H9 (cell line): ENCODE measurements at regions not wholly inside any gene's neighbourhood (a gene's known extent, or its start where the extent isn't known, plus 50 kb on each side); places are given as distances from the start of the nearest gene placed in this dataset.

Source experiments
- DNase-seq: peaks from one replicate; pipeline ENCODE4 v3.0.0-alpha.2; 2017
- H2AFZ ChIP-seq: one replicate; pipeline ENCODE4 v1.6.1; 2013; ENCODE audit warnings: mild to moderate bottlenecking, low read length, control low read depth, moderate library complexity
- H2AK5ac ChIP-seq: 2 replicates; pipeline ENCODE4 v1.6.1; 2013; ENCODE audit warnings: low read length, control low read depth, mixed read lengths; ENCODE audit not compliant: insufficient read length
- H2BK120ac ChIP-seq: one replicate; pipeline ENCODE4 v1.6.1; 2013; ENCODE audit warnings: low read depth, mild to moderate bottlenecking, low read length, control low read depth, inconsistent platforms; ENCODE audit not compliant: poor library complexity, severe bottlenecking
- H2BK12ac ChIP-seq: 2 replicates; pipeline ENCODE4 v1.6.1; 2013; ENCODE audit warnings: low read length, control low read depth, mixed read lengths, low read depth; ENCODE audit not compliant: insufficient read length
- H2BK15ac ChIP-seq: 2 replicates; pipeline ENCODE4 v1.6.1; 2013; ENCODE audit warnings: low read depth, low read length, control low read depth
- H2BK20ac ChIP-seq: one replicate; pipeline ENCODE4 v1.6.1; 2013; ENCODE audit warnings: low read depth, mild to moderate bottlenecking, low read length, control low read depth, inconsistent platforms; ENCODE audit not compliant: poor library complexity, severe bottlenecking
- H2BK5ac ChIP-seq: 2 replicates; pipeline ENCODE4 v1.6.1; 2013; ENCODE audit warnings: low read length, control low read depth, mixed read lengths; ENCODE audit not compliant: insufficient read length
- H3K14ac ChIP-seq: 2 replicates; pipeline ENCODE4 v1.6.1; 2013; ENCODE audit warnings: low read length, control low read depth; ENCODE audit not compliant: insufficient read depth
- H3K18ac ChIP-seq: 2 replicates; pipeline ENCODE4 v1.6.1; 2013; ENCODE audit warnings: low read depth, mild to moderate bottlenecking, mixed read lengths, low read length, control low read depth; ENCODE audit not compliant: insufficient read length
- H3K23ac ChIP-seq: 2 replicates; pipeline ENCODE4 v1.6.1; 2013; ENCODE audit warnings: low read length, control low read depth, mixed read lengths, low read depth; ENCODE audit not compliant: insufficient read length
- H3K23me2 ChIP-seq: 2 replicates; pipeline ENCODE4 v1.6.1; 2013; ENCODE audit warnings: low read depth, mild to moderate bottlenecking, mixed read lengths, low read length, control low read depth; ENCODE audit not compliant: insufficient read length, poor library complexity, severe bottlenecking
- H3K27ac ChIP-seq: 2 replicates; pipeline ENCODE4 v1.5.1; 2013; ENCODE audit warnings: low read length, control low read depth, mixed read lengths, low read depth; ENCODE audit not compliant: insufficient read length
- H3K27me3 ChIP-seq: 2 replicates; pipeline ENCODE4 v1.6.1; 2013; ENCODE audit warnings: low read length, control low read depth, inconsistent platforms; ENCODE audit not compliant: insufficient read depth
- H3K4ac ChIP-seq: 2 replicates; pipeline ENCODE4 v1.6.1; 2013; ENCODE audit warnings: low read depth, mild to moderate bottlenecking, control low read depth, inconsistent platforms, low read length, moderate library complexity
- H3K4me1 ChIP-seq: 2 replicates; pipeline ENCODE4 v1.6.1; 2013; ENCODE audit warnings: low read length, control low read depth, inconsistent platforms; ENCODE audit not compliant: insufficient read depth
- H3K4me2 ChIP-seq: 2 replicates; pipeline ENCODE4 v1.6.1; 2013; ENCODE audit warnings: low read length, control low read depth, mixed read lengths; ENCODE audit not compliant: insufficient read length, insufficient read depth
- H3K56ac ChIP-seq: 2 replicates; pipeline ENCODE4 v1.6.1; 2013; ENCODE audit warnings: low read depth, mild to moderate bottlenecking, mixed read lengths, low read length, control low read depth; ENCODE audit not compliant: insufficient read length
- H3K79me1 ChIP-seq: 2 replicates; pipeline ENCODE4 v1.6.1; 2013; ENCODE audit warnings: low read depth, mild to moderate bottlenecking, moderate library complexity, low read length, control low read depth, inconsistent platforms; ENCODE audit not compliant: insufficient read depth, poor library complexity, severe bottlenecking
- H3K79me2 ChIP-seq: 2 replicates; pipeline ENCODE4 v1.6.1; 2013; ENCODE audit warnings: low read length, control low read depth, inconsistent platforms; ENCODE audit not compliant: insufficient read depth
- H3K9ac ChIP-seq: 2 replicates; pipeline ENCODE4 v1.6.1; 2013; ENCODE audit warnings: low read length, control low read depth, mixed read lengths; ENCODE audit not compliant: insufficient read length; ENCODE audit errors: extremely low read depth
- H3K9me3 ChIP-seq: one replicate; pipeline ENCODE4 v1.6.1; 2013; ENCODE audit warnings: low read depth, low read length, inconsistent platforms; ENCODE audit not compliant: control insufficient read depth
- H3T11ph ChIP-seq: one replicate; pipeline ENCODE4 v1.6.1; 2013; ENCODE audit warnings: mild to moderate bottlenecking, low read length, control low read depth, inconsistent platforms
- H4K20me1 ChIP-seq: one replicate; pipeline ENCODE4 v1.6.1; 2013; ENCODE audit not compliant: control insufficient read depth, insufficient read length, insufficient read depth
- H4K5ac ChIP-seq: 2 replicates; pipeline ENCODE4 v1.6.1; 2013; ENCODE audit warnings: low read depth, mild to moderate bottlenecking, mixed read lengths, low read length, control low read depth; ENCODE audit not compliant: insufficient read length
- H4K8ac ChIP-seq: replicated peaks from 2 replicates; pipeline ENCODE4 v1.6.1; 2013; ENCODE audit warnings: low read length, control low read depth, mixed read lengths, low read depth; ENCODE audit not compliant: insufficient read length
- H4K91ac ChIP-seq: 2 replicates; pipeline ENCODE4 v1.6.1; 2013; ENCODE audit warnings: low read depth, mild to moderate bottlenecking, moderate library complexity, mixed read lengths, low read length, control low read depth; ENCODE audit not compliant: insufficient read length
- H3K27ac Mint-ChIP-seq, 3 experiments: 2 replicates in 2 of 3; 3 replicates in 1 of 3; pipeline ENCODE4 v1.8.0; 2020 to 2021; ENCODE audit warnings: mixed read lengths in 3 of 3, mild to moderate bottlenecking in 1 of 3, moderate library complexity in 1 of 3
- H3K27me3 Mint-ChIP-seq: 2 replicates; pipeline ENCODE4 v1.8.0; 2021; ENCODE audit warnings: low read depth, mild to moderate bottlenecking, moderate library complexity, mixed read lengths
- H3K36me3 Mint-ChIP-seq, 3 experiments: 2 replicates in 2 of 3; 3 replicates in 1 of 3; pipeline ENCODE4 v1.8.0; 2020 to 2021; ENCODE audit warnings: low read depth in 3 of 3, mixed read lengths in 3 of 3; ENCODE audit not compliant: insufficient read depth in 1 of 3
- H3K4me1 Mint-ChIP-seq, 2 experiments: 2 replicates each; pipeline ENCODE4 v1.8.0; 2020; ENCODE audit warnings: mixed read lengths in 2 of 2
- H3K4me3 Mint-ChIP-seq, 2 experiments: 2 replicates in 1 of 2; 3 replicates in 1 of 2; pipeline ENCODE4 v1.8.0; 2020 to 2021; ENCODE audit warnings: mild to moderate bottlenecking in 2 of 2, mixed read lengths in 2 of 2, moderate library complexity in 1 of 2
- H3K9me3 Mint-ChIP-seq, 2 experiments: 2 replicates in 1 of 2; 3 replicates in 1 of 2; pipeline ENCODE4 v1.8.0; 2020; ENCODE audit warnings: mild to moderate bottlenecking in 2 of 2, mixed read lengths in 2 of 2, moderate library complexity in 1 of 2
- whole genome bisulfite sequencing: extraction: QIAGEN DNeasy Blood & Tissue Kit; methylation state at CpG from one replicate; pipeline ENCODE4 v1.1.7; 2013; ENCODE audit warnings: missing lambda C conversion rate, low lambda C conversion rate, mixed read lengths; ENCODE audit not compliant: insufficient read length; ENCODE audit errors: extremely low coverage; 5-methylcytosine and 5-hydroxymethylcytosine counted together
- TF ChIP-seq, protein P1 (sequence below): fragments of 200-600 bp; sonication (generic); conservative IDR thresholded peaks from 3 replicates; pipeline ENCODE4 v1.8.0; 2021; ENCODE audit warnings: antibody characterized with exemption, mild to moderate bottlenecking

DNA sequence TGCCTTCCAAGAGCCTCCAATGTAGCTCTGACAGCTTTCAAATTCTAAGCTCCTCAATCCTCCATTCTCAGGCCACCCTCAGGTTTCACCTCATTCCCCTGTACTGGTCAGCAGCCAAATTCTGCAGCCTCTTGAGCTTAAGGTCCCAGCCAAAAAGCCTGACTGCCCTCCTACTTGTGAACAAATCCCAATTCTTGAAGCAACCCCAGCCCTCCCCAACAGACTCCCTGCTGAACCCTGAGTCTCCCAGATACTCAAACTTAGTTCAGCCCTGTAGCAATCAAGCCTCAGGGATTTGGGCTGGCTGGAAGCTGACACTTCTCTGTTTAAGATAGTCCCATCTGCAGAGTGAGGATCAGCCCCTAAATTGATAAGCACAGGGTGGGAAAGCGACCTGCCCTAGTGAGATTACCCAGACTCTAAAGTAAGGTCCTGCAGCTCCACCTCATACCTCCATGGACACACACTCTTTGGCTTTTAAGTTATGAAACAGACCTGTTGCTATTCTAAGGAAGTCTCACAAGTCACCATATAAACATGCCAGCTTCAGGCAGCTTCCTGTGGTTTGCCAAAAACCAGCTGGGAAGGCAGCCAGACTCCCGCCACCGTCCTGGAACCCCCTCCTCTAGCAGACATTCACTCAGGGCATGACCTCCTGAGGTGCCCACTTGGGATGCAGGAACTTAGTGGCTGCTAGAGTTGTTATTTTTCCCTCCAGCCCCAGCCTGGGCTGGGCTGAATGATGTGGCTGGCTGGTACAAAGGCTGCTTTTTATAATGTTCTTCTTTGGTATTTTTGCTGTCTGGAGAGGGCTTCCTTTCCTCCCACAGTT is 82.5 kb upstream of the PICALM start:
- Histone ChIP-seq H3K23ac (no peak overlapping the region), H3K79me2 (no peaks in the 10 kb centered on the region), H3T11ph (no peak overlapping the region), H3K9ac (no peak overlapping the region), H2BK5ac (no peak overlapping the region), H3K27me3 (no peaks in the 10 kb centered on the region), H3K27ac (no peak overlapping the region), H2BK20ac (no peak overlapping the region), H3K4me2 (no peak overlapping the region), H2BK12ac (no peak overlapping the region), H4K5ac (no peak overlapping the region), H2BK15ac (no peak overlapping the region), H3K4ac (no peak overlapping the region), H3K9me3 (no peaks in the 10 kb centered on the region), H2AK5ac (no peak overlapping the region), H3K56ac (no peak overlapping the region), H2BK120ac (no peak overlapping the region), H3K14ac (no peak overlapping the region), H3K18ac (no peak overlapping the region), H3K23me2 (no peaks in the 10 kb centered on the region), H2AFZ (no peak overlapping the region), H3K4me1 (peaks cover 4% of the 10 kb centered on the region; the same call in 1 of the 2 replicates), H4K20me1 (no peaks in the 10 kb centered on the region), H3K79me1 (no peaks in the 10 kb centered on the region), H4K91ac (no peak overlapping the region), H4K8ac (no peak overlapping the region)
- Mint-ChIP-seq H3K36me3 (no peaks in the 10 kb centered on the region), H3K27me3 (peaks cover 10% of the 10 kb centered on the region), H3K4me1 (peaks cover 22 to 32% of the 10 kb centered on the region in 2 experiments), H3K4me3 (no peak overlapping the region), H3K9me3 (no peaks in the 10 kb centered on the region), H3K27ac (no peak overlapping the region; a peak in 1 of 7 replicates)
- WGBS, result no CpG with 5 or more reads among the region's 3 CpGs
- TF ChIP-seq, protein P1, sequence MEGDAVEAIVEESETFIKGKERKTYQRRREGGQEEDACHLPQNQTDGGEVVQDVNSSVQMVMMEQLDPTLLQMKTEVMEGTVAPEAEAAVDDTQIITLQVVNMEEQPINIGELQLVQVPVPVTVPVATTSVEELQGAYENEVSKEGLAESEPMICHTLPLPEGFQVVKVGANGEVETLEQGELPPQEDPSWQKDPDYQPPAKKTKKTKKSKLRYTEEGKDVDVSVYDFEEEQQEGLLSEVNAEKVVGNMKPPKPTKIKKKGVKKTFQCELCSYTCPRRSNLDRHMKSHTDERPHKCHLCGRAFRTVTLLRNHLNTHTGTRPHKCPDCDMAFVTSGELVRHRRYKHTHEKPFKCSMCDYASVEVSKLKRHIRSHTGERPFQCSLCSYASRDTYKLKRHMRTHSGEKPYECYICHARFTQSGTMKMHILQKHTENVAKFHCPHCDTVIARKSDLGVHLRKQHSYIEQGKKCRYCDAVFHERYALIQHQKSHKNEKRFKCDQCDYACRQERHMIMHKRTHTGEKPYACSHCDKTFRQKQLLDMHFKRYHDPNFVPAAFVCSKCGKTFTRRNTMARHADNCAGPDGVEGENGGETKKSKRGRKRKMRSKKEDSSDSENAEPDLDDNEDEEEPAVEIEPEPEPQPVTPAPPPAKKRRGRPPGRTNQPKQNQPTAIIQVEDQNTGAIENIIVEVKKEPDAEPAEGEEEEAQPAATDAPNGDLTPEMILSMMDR, result no peak
- DNase-seq, result no peak
